OCI-LY7 (cell line): ENCODE measurements at regions not wholly inside any gene's neighbourhood (a gene's known extent, or its start where the extent isn't known, plus 50 kb on each side); places are given as distances from the start of the nearest gene placed in this dataset.

Experiments used
- BruUV-seq: library from RNA; stranded (reverse); fragments of 400-500 nt; replicated peaks from 2 replicates; lab custom pipeline; 2021; lab: Mats Ljungman, UMichigan
- CTCF ChIA-PET: fragments of 300-600 bp; sonication (Branson Sonifier 250); formaldehyde crosslinking; loops from one replicate; lab custom pipeline; 2022; ENCODE audit warnings: antibody characterized with exemption; ENCODE audit not compliant: unreplicated experiment; lab: Charles Lee
- POLR2A ChIA-PET: fragments of 300-600 bp; sonication (Branson Sonifier 250); formaldehyde crosslinking; loops from one replicate; lab custom pipeline; 2022; ENCODE audit warnings: antibody characterized with exemption; lab: Charles Lee
- DNase-seq: peaks from one replicate; pipeline ENCODE4 v3.0.0-alpha.2; 2015; ENCODE audit warnings: low spot score
- H2AFZ ChIP-seq: fragments of 200-600 bp; sonication (generic), shearing (Covaris generic); 2 replicates; pipeline ENCODE4 v1.6.1; 2014; ENCODE audit warnings: mild to moderate bottlenecking, antibody characterized with exemption, low read length, moderate library complexity
- H3K27ac ChIP-seq: fragments of 200-600 bp; sonication (generic); 2 replicates; pipeline ENCODE4 v1.5.1; 2014; ENCODE audit warnings: mixed run types, low read depth, mild to moderate bottlenecking, moderate library complexity, low read length, inconsistent platforms; ENCODE audit not compliant: poor library complexity, severe bottlenecking
- H3K36me3 ChIP-seq: fragments of 200-600 bp; sonication (generic); 2 replicates; pipeline ENCODE4 v1.6.1; 2014; ENCODE audit warnings: mild to moderate bottlenecking, antibody characterized with exemption, low read length, moderate library complexity, mixed read lengths; ENCODE audit not compliant: insufficient read depth
- H3K4me1 ChIP-seq: fragments of 200-600 bp; sonication (generic); 2 replicates; pipeline ENCODE4 v1.5.1; 2014; ENCODE audit warnings: mild to moderate bottlenecking, low read length; ENCODE audit not compliant: insufficient read depth, poor library complexity, severe bottlenecking
- H3K4me2 ChIP-seq: fragments of 200-600 bp; sonication (generic); 2 replicates; pipeline ENCODE4 v1.6.1; 2014; ENCODE audit warnings: mild to moderate bottlenecking, low read length
- H3K4me3 ChIP-seq: fragments of 200-600 bp; sonication (generic); 2 replicates; pipeline ENCODE4 v1.5.1; 2014; ENCODE audit warnings: mild to moderate bottlenecking, low read depth, low read length; ENCODE audit not compliant: poor library complexity, severe bottlenecking
- H3K79me2 ChIP-seq: fragments of 200-600 bp; sonication (generic); 2 replicates; pipeline ENCODE4 v1.6.1; 2016; ENCODE audit warnings: low read depth, mild to moderate bottlenecking, low read length, moderate library complexity, mixed read lengths; ENCODE audit not compliant: insufficient read depth
- H3K9me2 ChIP-seq: fragments of 200-600 bp; sonication (generic); 2 replicates; pipeline ENCODE4 v1.6.1; 2016; ENCODE audit warnings: mild to moderate bottlenecking, low read length, mixed read lengths; ENCODE audit not compliant: insufficient read depth
- H3K9me3 ChIP-seq: fragments of 200-600 bp; sonication (generic); 2 replicates; pipeline ENCODE4 v1.6.1; 2014; ENCODE audit warnings: mild to moderate bottlenecking, mixed run types, low read length, mixed read lengths
- H4K20me1 ChIP-seq: fragments of 200-600 bp; sonication (generic); 2 replicates; pipeline ENCODE4 v1.6.1; 2014; ENCODE audit warnings: mild to moderate bottlenecking, antibody characterized with exemption, low read length, moderate library complexity, mixed read lengths; ENCODE audit not compliant: insufficient read depth
- CTCF ChIP-seq: fragments of 200-600 bp; sonication (generic); conservative IDR thresholded peaks from 2 replicates; pipeline ENCODE4 v1.5.1; 2014; ENCODE audit warnings: mild to moderate bottlenecking, antibody characterized with exemption, low read length, moderate library complexity, mixed read lengths
- EZH2phosphoT487 ChIP-seq: fragments of 200-600 bp; sonication (generic); IDR thresholded peaks from 2 replicates; pipeline ENCODE4 v1.6.1; 2018; ENCODE audit warnings: low read depth, borderline replicate concordance, mild to moderate bottlenecking, mixed run types, antibody characterized with exemption, low read length, moderate library complexity, mixed read lengths
- intact Hi-C: fragments of 100-400 bp; cut with micrococcal nuclease; formaldehyde crosslinking; loops from one replicate; pipeline ENCODE4 v1.10.0; 2022; ENCODE audit not compliant: unreplicated experiment

- ChIA-PET POLR2A (interaction anchor here (1.0 kb wide), 1 partner anchor 158 kb away, joined by 3 read pairs; no protein-coding TSS in a partner anchor), CTCF (no interaction called here)
- Histone ChIP-seq H4K20me1 (no peaks in the 10 kb centered on the region), H3K36me3 (no peaks in the 10 kb centered on the region), H3K4me3 (no peak overlapping the region), H3K27ac (no peak overlapping the region), H3K4me2 (no peak overlapping the region), H3K9me2 (no peaks in the 10 kb centered on the region), H3K79me2 (no peaks in the 10 kb centered on the region), H2AFZ (no peak overlapping the region), H3K9me3 (no peaks in the 10 kb centered on the region), H3K4me1 (no peaks in the 10 kb centered on the region)
- intact Hi-C loops: no loop called here
- no peak for DNase-seq
- no peak for TF ChIP-seq CTCF
- TF ChIP-seq EZH2phosphoT487: no peak
- BruUV-seq: no TSS peak
Measured at GRCh38 chr3:180528843-180529242, 73.1 kb upstream of the TTC14 start.

DNA sequence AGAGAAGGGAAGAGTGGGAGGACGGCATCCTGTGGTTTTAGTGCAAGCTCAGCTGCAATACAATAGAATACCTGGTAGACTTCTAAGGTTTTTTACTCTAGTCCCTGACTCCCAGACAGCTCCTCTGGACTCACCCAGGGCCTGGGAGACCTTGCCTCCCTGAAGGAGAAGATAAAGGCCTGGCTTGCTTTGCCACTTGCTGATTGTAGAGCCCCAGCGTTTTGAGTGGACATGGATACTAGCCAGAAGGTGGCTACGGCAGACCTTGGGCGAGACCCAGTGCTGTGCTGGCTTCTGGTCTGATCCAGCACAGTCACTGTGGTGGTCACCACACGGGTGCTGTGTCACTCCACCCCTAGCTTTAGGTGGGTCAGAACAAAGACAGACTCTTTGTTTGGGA is 72.2 kb upstream of the TTC14 start:
- no peaks in the 10 kb centered on the region for H3K36me3 ChIP-seq
- no peak overlapping the region for H3K4me2 ChIP-seq
- no peak overlapping the region for H3K27ac ChIP-seq
- intact Hi-C loops: no loop called here
- H4K20me1 ChIP-seq: no peaks in the 10 kb centered on the region
- H3K79me2 ChIP-seq: no peaks in the 10 kb centered on the region
- DNase-seq: no peak
- POLR2A ChIA-PET: interaction anchor here (1.0 to 1.9 kb wide), 2 partner anchors 10 to 157 kb away, joined by 3 to 7 read pairs; no protein-coding TSS in a partner anchor
- CTCF ChIA-PET: no interaction called here
- H3K4me1 ChIP-seq: no peaks in the 10 kb centered on the region
- H3K4me3 ChIP-seq: no peak overlapping the region
- no peaks in the 10 kb centered on the region for H3K9me2 ChIP-seq
- TF ChIP-seq CTCF (no peak), EZH2phosphoT487 (no peak)
- no TSS peak for BruUV-seq
- no peaks in the 10 kb centered on the region for H3K9me3 ChIP-seq
- H2AFZ ChIP-seq: no peak overlapping the region

- intact Hi-C loops: no loop called here
- no peak overlapping the region for H3K4me3 ChIP-seq
- H3K9me3 ChIP-seq: no peaks in the 10 kb centered on the region
- DNase-seq: no peak
- BruUV-seq: no TSS peak
- TF ChIP-seq EZH2phosphoT487: no peak
- H4K20me1 ChIP-seq: no peaks in the 10 kb centered on the region
- POLR2A ChIA-PET: interaction anchor here (1.9 kb wide), 1 partner anchor 10 kb away, joined by 7 read pairs; no protein-coding TSS in a partner anchor
- H3K27ac ChIP-seq: no peak overlapping the region
- no peak overlapping the region for H3K4me2 ChIP-seq
- no peaks in the 10 kb centered on the region for H3K36me3 ChIP-seq
- H3K4me1 ChIP-seq: no peaks in the 10 kb centered on the region
- CTCF ChIA-PET: no interaction called here
- no peak overlapping the region for H2AFZ ChIP-seq
- no peaks in the 10 kb centered on the region for H3K79me2 ChIP-seq
- H3K9me2 ChIP-seq: no peaks in the 10 kb centered on the region
Measured at GRCh38 chr3:180530276-180530675, 71.7 kb upstream of the TTC14 start.
